Activated T-helper 1 cell treated with Interleukin-2 at 50 U/mL for 16 hours (primary cell): ENCODE measurements at regions not wholly inside any gene's neighbourhood (a gene's known extent, or its start where the extent isn't known, plus 50 kb on each side); places are given as distances from the start of the nearest gene placed in this dataset.
"Not testable (repeated sequence)": the region's sequence is repeated elsewhere in the genome, so short reads cannot be mapped to it uniquely, and the experiment has no call there.

Source experiments
- DNase-seq: peaks from one replicate; pipeline ENCODE4 v3.0.0-alpha.2; 2020; ENCODE audit warnings: low read depth

DNA sequence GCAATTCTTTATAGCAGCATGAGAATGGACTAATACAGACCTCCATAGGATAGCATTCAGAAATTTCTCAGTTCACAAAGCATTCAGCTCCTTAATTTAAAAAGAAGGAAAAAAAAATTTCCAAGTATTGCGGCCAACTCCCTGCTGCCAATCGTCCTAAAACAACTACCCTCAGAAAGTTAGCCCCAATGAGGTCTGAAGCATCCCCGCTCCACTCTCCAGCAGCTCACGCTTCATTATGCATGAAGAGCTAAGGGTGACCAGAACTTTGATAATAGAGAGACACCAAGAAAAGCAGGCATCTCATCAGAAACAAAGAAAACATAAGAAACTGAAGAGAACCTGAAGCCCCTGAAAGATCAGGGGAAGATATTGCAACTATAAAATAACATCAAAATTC lies 172.8 kb upstream of the NUDT4 start:
- DNase-seq = no peak

DNA sequence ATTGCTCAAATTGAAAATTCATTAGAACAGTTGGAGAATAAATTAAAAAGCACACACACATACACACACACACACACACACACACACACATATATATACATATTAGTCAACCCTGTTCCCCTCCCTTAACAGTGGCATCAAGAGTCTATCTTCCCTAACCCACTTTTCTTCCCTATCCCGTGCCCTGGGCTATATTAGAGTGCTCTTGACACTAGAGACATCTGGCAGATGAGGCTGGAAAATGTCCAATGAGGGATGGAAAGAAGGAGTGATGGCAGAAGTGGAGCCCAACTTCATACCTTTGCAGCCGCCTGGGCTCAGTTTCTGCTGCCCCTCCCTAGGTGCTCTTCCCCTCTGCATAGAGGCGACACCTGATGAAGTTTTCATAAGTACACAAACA lies 172.4 kb upstream of the NUDT4 start:
- no peak for DNase-seq

DNA sequence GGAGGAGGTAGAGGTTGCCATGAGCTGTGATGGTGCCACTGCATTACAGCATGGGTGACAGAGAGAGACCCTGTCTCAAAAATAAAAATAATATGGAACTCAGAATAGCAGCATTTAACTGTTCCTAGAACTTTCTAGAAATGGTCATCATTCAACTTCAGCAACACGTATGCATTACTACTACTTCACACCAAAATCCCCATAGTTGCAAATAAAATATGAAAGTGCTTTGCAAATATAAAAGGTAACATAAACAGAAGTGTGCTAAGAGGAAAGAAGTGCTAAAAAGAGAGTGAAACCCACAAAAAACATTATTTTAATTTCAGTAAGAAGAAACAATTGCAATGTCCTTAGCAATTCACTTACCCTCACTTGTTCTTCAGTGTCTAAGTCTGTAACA lies 169.7 kb upstream of the NUDT4 start:
- no peak for DNase-seq

DNA sequence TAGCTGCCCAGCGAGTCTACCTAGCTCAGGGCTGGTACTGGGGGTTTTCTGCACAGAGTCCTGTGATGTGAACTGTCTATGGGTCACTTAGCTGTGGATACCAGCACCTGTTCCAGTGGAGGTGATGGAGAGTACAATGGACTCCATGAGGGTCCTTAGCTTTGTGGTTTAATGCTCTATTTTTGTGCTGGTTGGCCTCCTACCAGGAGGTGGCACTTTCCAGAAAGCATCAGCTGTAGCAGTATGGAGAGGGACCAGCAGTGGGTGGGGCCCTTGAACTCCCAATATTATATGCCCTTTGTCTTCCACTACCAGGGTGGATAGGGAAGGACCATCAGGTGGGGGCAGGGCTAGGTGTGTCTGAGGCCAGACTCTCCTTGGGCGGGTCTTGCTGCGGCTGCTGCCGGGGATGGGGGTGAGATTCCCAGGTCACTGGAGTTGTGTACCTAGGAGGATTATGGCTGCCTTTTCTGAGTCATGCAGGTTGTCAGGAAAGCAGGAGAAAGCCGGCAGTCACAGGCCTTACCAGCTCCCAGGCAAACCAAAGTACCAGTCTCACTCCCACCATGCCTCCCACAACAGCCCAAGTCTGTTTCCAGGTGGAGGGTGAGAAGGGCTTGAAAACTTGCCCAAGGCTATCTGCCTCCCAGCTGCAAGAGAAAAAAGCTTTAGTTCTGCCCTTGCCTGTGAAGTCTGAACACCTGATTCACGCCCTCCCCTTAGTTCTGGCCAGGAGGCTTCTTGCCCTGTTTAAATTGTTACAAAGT lies 163.0 kb upstream of the NUDT4 start:
- DNase-seq = no peak

DNA sequence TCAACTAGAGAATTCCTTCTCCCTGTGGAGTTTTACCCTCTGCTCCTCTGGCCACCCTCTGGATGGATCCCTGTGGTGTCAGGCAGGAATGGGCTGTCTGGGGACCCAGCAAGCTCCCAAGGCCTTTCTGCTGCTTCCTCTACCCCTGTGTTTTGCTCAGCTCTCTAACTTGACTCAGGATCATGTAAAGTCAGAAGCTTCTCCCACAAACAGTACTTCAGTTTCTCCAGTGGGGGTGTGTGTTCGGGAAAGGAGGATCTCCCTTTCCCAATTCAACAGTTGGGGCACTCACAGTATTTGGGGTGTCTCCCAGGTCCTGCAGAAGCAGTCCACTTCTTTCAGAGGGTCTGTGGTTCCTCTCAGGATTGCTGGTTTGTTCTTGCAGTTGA lies 162.4 kb upstream of the NUDT4 start:
- DNase-seq = no peak

DNA sequence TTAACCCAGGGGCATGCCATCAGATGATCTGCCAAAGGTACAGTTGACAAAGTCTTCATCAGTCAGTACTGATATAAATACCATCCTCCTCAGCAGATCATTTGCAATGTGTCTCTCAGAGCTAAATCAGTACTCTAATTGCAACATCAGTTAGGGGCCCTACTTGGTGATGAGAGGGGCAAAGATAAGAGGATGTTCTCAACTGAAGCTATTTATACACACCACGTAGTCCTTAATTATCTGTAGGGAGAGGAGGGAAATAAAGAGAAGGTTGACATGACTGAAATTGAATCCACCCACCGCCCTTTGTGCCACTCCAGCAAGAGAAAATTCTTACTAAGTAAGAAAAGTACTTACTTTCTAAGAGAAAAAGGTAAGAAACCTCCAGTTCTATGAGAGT lies 157.8 kb upstream of the NUDT4 start:
- DNase-seq = no peak

GRCh38 chr12:93221841-93222240 lies 155.9 kb upstream of the NUDT4 start:
- DNase-seq = no peak

DNA sequence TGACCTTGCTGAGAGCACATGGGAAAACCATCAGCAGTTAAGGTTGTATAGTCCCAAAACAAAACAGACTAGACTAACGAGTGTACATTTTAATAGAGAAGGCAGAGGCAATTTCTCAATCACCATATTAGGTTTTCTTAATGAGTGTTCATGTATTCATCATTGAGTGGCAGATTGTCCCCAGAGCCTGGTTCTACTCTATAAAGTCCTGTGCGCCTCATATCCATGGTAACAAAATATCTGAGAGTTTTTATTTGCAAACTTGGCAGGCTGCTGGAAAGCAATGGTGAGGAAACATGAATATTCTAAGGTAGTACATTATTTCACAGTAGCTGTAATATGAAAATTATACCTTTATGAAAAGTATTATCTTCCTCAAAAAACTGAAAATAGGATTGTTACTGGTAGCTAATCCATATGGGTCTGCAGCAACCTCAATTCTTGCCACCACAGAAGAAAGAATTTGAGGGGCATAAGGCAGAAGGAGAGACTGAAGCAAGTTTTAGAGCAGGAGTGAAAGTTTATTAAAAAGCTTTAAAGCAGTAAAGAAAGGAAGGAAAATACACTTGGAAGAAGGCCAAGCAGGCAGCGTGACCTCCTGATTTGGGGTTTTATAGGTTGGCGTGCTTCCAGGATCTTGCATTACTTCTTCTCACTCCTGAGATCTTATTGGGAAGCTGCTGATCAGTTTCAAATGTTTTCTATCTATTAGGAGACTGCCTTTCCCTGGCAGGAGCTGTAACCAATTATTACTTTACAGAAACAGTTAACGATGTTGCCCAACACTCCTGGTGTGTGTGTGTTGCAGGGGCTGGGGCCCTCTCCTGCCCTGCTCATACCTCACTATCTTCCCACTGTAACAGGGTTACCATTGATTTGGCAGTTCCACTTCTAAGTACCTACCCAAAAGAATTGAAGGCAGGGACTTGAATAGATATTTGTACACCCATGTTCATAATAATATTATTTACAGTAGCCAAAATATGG lies 154.0 kb upstream of the NUDT4 start:
- no peak for DNase-seq

DNA sequence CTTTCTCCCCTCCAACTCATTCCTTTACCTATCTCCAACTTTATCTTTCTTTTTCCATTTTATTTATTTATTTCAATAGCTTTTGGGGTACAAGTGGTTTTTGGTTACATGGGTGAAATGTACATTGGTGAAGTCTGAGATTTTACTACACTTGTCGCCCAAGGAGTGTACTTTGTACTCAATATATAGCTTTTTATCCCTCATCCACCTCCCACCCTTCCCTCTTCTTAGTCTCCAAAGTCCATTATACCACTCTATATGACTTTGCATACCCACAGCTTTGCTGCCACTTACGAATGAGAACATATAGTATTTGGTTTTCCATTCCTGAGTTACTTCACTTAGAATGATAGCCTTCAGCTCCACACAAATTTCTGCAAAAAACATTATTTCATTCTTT lies 152.6 kb upstream of the NUDT4 start:
- DNase-seq = no peak

DNA sequence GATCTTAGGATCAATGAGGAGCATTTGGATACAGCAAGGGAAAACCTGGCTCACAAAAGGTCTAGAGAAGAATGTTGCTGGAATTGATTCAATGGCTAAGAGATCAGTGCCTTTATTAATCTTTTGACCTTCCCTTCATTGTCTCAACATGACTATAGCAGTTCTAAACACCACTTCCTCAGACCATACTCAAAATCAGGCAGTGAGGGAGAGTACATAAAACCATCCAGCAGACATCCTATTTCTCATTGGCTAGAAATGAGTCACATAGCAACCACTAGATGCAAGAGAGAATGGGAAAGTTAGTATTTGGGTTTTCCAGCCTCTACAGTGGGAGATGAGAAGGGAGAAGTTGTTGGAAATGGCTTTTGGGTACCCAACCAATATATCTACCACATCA lies 151.4 kb upstream of the NUDT4 start:
- DNase-seq = no peak

DNA sequence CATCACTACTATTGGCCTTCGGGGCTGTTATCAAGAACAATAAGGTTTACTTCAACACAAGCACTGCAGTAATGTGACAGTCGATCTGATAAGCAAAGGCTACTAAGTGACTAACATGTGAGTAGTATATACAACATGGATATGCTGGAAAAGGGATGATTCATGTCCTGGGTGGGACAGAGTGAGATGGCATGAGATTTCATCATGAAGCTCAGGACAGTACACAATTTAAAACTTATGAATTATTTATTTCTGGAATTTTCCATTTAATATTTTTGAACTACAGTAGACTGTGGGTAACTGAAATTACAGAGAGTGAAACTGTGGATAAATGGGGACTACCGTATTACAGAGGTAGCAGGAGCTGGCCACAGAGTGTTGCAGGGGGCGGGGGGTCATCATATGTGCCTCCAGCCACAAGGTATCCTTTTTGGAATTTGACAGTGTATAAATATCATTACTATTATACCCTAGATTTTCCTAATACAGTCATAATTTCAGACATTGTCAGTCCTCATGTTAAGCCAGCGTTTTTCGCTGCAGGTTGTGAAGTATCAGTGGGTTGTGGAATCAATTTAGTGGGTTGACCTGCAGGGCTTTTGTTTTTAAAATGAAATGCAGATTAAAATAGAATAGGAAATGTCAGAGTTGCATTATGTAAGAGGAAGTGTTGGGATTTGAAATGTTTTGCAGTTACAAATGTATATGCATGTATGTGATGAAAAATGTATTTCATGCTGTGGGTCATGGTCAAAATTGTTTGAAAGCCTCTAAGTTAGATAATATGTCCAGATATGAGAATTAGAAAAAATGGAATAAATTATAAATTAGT lies 148.0 kb upstream of the NUDT4 start:
- DNase-seq = no peak

DNA sequence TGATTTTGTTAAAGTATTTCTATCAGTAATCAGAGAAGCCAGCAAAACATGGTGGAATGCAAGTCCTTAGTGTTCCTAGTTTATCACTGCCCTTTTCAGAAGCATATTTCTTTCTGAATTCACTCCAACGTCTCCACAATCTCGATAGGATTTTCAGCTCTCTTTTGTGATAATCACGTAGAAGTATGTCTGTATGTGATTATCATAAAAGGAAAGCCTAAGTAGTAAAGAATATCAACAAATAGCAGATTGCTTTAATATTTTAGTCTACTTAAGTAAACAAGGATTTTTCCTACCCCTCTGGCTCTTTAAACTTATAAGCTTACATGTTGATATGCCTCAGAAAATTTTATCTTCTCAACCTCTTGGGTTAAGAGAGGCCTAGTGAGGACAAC lies 147.4 kb upstream of the NUDT4 start:
- DNase-seq = no peak

DNA sequence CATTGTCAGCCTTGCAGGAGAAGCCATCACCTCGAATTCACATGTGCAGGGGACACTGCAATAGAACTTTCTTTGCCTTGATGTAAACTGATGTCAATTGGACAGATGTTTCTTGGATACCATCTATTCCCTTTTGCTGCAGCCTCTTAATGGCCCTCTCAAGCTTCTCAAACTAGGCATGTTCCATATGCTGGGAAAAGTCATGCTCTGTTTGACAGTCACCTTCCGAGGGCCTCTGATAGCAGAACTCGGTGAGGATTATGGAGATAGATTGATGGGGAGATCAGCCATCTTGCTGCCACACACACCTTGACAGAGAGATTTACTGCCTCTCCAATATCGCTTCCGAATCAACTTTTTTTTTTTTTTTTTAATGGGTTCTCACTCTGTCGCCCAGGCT lies 145.8 kb upstream of the NUDT4 start:
- DNase-seq = no peak

GRCh38 chr12:93234641-93235040 lies 143.1 kb upstream of the NUDT4 start:
- DNase-seq = no peak

DNA sequence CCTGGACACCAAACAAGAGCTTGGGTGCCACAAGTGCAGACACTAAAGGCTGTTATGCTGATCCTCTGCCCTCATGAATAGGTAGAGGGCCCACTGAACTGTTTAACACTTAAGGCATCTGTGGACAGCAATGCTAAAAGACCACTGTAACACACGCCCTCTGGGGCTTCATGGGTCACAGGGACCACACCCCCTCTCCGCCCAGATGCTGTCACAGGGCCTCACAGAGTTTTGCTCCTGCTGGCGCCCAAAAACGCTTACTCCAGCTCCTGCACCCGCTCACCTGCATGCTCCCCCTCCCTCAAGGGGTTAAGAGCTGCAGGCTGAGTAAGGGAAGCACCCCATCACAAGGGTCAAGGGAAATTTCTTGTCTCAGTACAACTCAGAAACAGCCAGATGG lies 141.8 kb upstream of the NUDT4 start:
- DNase-seq = no peak

DNA sequence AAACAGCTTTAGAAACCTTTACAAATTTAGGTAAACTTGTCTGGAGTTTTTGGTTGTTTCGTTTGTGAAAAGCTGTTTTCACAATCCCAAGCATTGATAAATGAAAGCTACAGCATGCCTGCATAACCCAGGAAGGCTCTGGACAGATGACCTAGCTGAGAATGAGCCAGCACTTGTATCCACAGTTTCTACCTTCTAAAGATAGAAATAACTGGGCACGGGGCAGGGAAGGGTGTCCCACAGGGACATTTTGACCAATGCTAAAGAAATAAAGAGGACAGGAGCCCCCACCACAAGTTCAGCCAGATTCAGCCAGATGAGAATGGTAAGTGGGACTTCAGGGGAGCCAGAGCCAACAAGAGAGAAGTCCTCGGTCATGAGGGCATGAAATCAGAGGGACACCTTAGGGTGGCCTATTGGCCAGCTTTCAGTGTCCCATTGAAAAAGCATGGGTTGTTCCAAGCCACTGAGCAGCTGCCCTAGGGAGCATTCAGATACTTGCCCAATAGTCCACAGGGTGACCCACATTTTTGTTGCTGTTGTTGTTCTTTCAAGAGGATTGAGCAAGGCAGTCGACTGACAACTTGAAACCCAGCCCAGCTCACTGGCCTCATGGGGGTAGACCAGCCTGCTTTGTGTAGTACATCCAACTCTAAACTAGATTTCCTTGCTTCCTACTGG lies 140.3 kb upstream of the NUDT4 start:
- no peak for DNase-seq

DNA sequence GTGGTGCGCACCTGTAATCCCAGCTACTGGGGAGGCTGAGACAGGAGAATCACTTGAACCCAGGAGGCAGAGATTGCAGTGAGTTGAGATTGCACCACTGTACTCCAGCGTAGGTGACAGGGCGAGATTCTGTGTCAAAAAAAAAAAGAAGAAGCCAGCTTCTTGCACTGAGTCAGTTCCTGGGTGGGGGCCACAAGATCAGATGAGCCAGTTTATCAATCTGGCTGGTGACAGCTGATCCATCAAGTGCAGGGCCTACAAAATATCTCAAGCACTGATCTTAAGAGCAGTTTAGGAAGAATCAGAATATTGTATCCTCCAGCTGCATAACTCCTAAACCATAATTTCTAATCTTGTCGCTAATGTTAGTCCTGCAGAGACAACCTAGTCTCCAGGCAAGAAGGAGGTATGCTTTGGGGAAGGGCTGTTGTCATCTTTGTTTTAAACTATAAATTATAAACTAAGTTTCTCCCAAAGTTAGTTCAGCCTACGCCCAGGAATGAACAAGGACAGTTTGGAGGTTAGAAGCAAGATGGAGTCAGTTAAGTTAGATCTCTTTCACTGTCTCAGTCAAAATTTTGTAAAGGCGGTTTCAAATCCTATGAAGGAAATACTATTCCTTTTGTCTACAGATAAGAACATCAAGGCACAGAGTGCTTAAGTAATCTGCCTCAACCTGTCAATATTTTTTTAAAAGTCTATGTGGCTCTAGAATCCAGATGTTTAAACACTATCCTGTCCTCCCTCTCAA lies 139.0 kb upstream of the NUDT4 start:
- DNase-seq = not testable (repeated sequence)

DNA sequence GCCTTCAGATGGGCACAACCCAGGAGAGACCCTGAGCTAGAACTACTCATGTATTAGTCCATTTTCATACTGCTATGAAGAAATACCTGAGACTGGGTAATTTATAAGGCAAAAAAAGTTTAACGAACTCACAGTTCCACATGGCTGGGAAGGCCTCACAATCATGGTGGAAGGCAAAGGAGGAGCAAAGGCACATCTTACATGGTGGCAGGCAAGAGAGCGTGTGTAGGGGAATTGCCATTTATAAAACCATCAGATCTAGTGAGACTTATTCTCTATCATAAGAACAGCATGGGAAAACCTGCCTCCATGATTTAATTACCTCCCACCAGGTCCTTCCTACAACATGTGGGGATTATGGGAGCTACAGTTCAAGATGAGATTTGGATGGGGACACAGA lies 137.9 kb upstream of the NUDT4 start:
- not testable (repeated sequence) for DNase-seq

DNA sequence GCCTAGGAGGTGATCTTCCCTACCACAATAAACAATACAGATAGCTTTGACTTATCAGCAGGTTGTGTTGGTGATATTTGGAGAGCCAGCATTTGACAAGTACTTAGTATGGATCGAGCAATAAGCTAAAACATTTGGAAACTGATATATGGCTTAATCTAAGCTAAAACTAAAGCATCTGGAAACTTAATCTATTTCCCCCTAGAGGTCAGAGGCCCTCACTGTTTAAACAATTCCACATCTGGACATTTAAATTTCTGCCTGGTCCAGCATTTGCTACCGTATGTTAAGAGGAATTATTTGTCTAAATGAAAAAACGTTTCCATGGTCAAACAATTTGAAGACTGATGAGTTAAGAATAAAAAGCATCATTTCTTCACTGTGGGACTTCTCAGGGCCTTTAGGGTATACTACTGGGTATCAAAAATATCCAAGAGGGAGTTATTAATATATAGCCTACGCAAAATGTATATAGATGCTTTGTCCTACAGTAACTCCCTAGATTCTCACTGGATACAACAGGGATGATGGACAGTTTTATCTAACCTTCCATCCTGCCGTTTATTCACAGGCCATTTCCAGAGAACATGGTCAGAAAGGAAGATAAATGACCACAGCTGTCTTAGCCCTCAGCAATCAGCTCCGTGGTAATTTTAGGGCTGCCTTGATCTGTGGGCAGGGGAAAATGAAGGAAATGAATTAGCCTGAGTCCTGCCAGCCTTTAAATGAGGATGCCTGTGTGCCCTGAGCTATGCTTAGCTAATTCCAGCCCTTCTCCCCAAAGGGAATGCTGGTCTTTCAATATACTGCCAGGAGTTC lies 135.4 kb upstream of the NUDT4 start:
- DNase-seq = no peak

- DNase-seq = no peak
These were observed 134.4 kb upstream of the NUDT4 start for GRCh38 chr12:93243382-93243688.
